ENCODE measurements at regions not wholly inside any gene's neighbourhood (a gene's known extent, or its start where the extent isn't known, plus 50 kb on each side); places are given as distances from the start of the nearest gene placed in this dataset.

- Histone ChIP-seq H3K4me1 (ENCODE audit: control insufficient read depth, insufficient read depth, low read length) (no peaks in the 10 kb centered on the region), H3K4me2 (ENCODE audit: low read length) (no peak overlapping the region), H3K4me3 (ENCODE audit: low read length) (no peak overlapping the region), H3K36me3 (ENCODE audit: insufficient read depth, low read length) (no peaks in the 10 kb centered on the region), H3K9ac (ENCODE audit: low read depth, low read length) (no peak overlapping the region), H3K9me3 (replicated peaks; ENCODE audit: low read length) (no peaks in the 10 kb centered on the region), H3K27me3 (ENCODE audit: control insufficient read depth, insufficient read depth, low read length) (peaks cover 18% of the 10 kb centered on the region)
These were observed 50.3 kb upstream of the CXCL12 start for GRCh38 chr10:44435196-44435595.

- Histone ChIP-seq H3K27me3 (ENCODE audit: control insufficient read depth, insufficient read depth, low read length) (peaks cover 18% of the 10 kb centered on the region), H3K4me2 (ENCODE audit: low read length) (no peak overlapping the region)
These were observed 51.3 kb upstream of the CXCL12 start for GRCh38 chr10:44436240-44436639.

GRCh38 chr10:44437840-44438511, 53.1 kb upstream of the CXCL12 start:
- peaks cover 14% of the 10 kb centered on the region for H3K27me3 ChIP-seq (ENCODE audit: control insufficient read depth, insufficient read depth, low read length)
- H3K9me3 ChIP-seq (replicated peaks; ENCODE audit: low read length): no peaks in the 10 kb centered on the region
- H3K4me1 ChIP-seq (ENCODE audit: control insufficient read depth, insufficient read depth, low read length): no peaks in the 10 kb centered on the region
- H3K4me2 ChIP-seq (ENCODE audit: low read length): no peak overlapping the region
- H3K9ac ChIP-seq (ENCODE audit: low read depth, low read length): no peak overlapping the region
- no peaks in the 10 kb centered on the region for H3K36me3 ChIP-seq (ENCODE audit: insufficient read depth, low read length)
- H3K4me3 ChIP-seq (ENCODE audit: low read length): no peak overlapping the region

More at GRCh38 chr10:44436240-44436639, 51.3 kb upstream of the CXCL12 start:
- H3K36me3 ChIP-seq (ENCODE audit: insufficient read depth, low read length): no peaks in the 10 kb centered on the region
- no peaks in the 10 kb centered on the region for H3K9me3 ChIP-seq (replicated peaks; ENCODE audit: low read length)
- no peak overlapping the region for H3K9ac ChIP-seq (ENCODE audit: low read depth, low read length)
- no peaks in the 10 kb centered on the region for H3K4me1 ChIP-seq (ENCODE audit: control insufficient read depth, insufficient read depth, low read length)
- H3K4me3 ChIP-seq (ENCODE audit: low read length): no peak overlapping the region

GRCh38 chr10:44439239-44439957, 54.5 kb upstream of the CXCL12 start:
- no peak overlapping the region for H3K9ac ChIP-seq (ENCODE audit: low read depth, low read length)
- no peak overlapping the region for H3K4me3 ChIP-seq (ENCODE audit: low read length)
- H3K36me3 ChIP-seq (ENCODE audit: insufficient read depth, low read length): no peaks in the 10 kb centered on the region
- H3K9me3 ChIP-seq (replicated peaks; ENCODE audit: low read length): no peaks in the 10 kb centered on the region
- H3K4me1 ChIP-seq (ENCODE audit: control insufficient read depth, insufficient read depth, low read length): no peaks in the 10 kb centered on the region
- no peak overlapping the region for H3K4me2 ChIP-seq (ENCODE audit: low read length)
- peaks cover 13% of the 10 kb centered on the region for H3K27me3 ChIP-seq (ENCODE audit: control insufficient read depth, insufficient read depth, low read length)

DNA sequence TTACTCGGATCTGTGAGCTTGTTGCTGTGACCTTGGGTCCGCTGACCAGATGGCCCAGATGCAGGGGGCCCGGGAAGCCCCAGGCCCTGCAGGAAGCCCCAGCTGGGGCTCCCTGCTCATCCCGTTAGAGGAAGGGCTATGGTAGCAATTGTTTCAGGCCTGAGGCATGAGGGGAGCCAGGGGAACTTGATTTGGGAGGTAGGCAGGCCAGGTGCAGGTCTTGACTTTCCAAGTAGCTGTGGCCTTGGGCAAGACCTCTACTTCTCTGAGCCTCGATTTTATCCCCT, 55.0 kb upstream of the CXCL12 start:
- Histone ChIP-seq H3K4me1 (ENCODE audit: control insufficient read depth, insufficient read depth, low read length) (no peaks in the 10 kb centered on the region), H3K27me3 (ENCODE audit: control insufficient read depth, insufficient read depth, low read length) (peaks cover 13% of the 10 kb centered on the region), H3K4me3 (ENCODE audit: low read length) (no peak overlapping the region), H3K9me3 (replicated peaks; ENCODE audit: low read length) (no peaks in the 10 kb centered on the region), H3K4me2 (ENCODE audit: low read length) (no peak overlapping the region), H3K9ac (ENCODE audit: low read depth, low read length) (no peak overlapping the region), H3K36me3 (ENCODE audit: insufficient read depth, low read length) (no peaks in the 10 kb centered on the region)

DNA sequence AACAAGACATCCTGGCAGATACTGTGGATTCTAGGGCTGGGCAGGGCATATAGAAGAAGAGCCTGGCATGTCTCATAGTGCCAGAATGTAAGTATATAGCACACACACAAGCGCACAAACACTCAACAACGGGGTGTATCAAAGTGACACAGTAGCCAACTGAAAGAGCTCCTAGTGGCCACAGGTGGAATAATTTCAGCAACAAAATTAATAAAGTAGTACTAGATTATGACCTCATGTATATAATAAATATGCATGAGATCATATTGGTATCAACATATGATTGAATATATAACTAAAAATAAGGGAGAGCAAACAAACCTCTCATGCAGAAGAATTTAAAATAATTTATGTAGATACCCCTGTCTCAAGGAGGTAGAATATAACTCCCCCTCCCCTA, 72.4 kb upstream of the CXCL12 start:
- H3K9ac ChIP-seq (ENCODE audit: low read depth, low read length): no peak overlapping the region
- H3K4me1 ChIP-seq (ENCODE audit: control insufficient read depth, insufficient read depth, low read length): no peaks in the 10 kb centered on the region
- no peak overlapping the region for H3K4me3 ChIP-seq (ENCODE audit: low read length)

GRCh38 chr10:44458671-44459413, 73.9 kb upstream of the CXCL12 start:
- peaks cover 6% of the 10 kb centered on the region for H3K4me1 ChIP-seq (ENCODE audit: control insufficient read depth, insufficient read depth, low read length)
- no peaks in the 10 kb centered on the region for H3K9me3 ChIP-seq (replicated peaks; ENCODE audit: low read length)

More for the DNA sequence above, 72.4 kb upstream of the CXCL12 start:
- H3K27me3 ChIP-seq (ENCODE audit: control insufficient read depth, insufficient read depth, low read length): peaks cover 14% of the 10 kb centered on the region
- no peaks in the 10 kb centered on the region for H3K36me3 ChIP-seq (ENCODE audit: insufficient read depth, low read length)
- H3K4me2 ChIP-seq (ENCODE audit: low read length): no peak overlapping the region
- no peaks in the 10 kb centered on the region for H3K9me3 ChIP-seq (replicated peaks; ENCODE audit: low read length)

GRCh38 chr10:44459671-44460070, 74.8 kb upstream of the CXCL12 start:
- H3K36me3 ChIP-seq (ENCODE audit: insufficient read depth, low read length): no peaks in the 10 kb centered on the region
- no peak overlapping the region for H3K9ac ChIP-seq (ENCODE audit: low read depth, low read length)
- peaks cover 6% of the 10 kb centered on the region for H3K4me1 ChIP-seq (ENCODE audit: control insufficient read depth, insufficient read depth, low read length)
- no peak overlapping the region for H3K4me3 ChIP-seq (ENCODE audit: low read length)
- no peaks in the 10 kb centered on the region for H3K9me3 ChIP-seq (replicated peaks; ENCODE audit: low read length)
- no peak overlapping the region for H3K4me2 ChIP-seq (ENCODE audit: low read length)
- peaks cover 17% of the 10 kb centered on the region for H3K27me3 ChIP-seq (ENCODE audit: control insufficient read depth, insufficient read depth, low read length)

More at GRCh38 chr10:44458671-44459413, 73.9 kb upstream of the CXCL12 start:
- Histone ChIP-seq H3K4me2 (ENCODE audit: low read length) (no peak overlapping the region), H3K27me3 (ENCODE audit: control insufficient read depth, insufficient read depth, low read length) (peaks cover 17% of the 10 kb centered on the region), H3K9ac (ENCODE audit: low read depth, low read length) (no peak overlapping the region), H3K36me3 (ENCODE audit: insufficient read depth, low read length) (no peaks in the 10 kb centered on the region), H3K4me3 (ENCODE audit: low read length) (no peak overlapping the region)

- Histone ChIP-seq H3K36me3 (ENCODE audit: insufficient read depth, low read length) (no peaks in the 10 kb centered on the region), H3K4me1 (ENCODE audit: control insufficient read depth, insufficient read depth, low read length) (peaks cover 6% of the 10 kb centered on the region), H3K9me3 (replicated peaks; ENCODE audit: low read length) (no peaks in the 10 kb centered on the region), H3K4me3 (ENCODE audit: low read length) (no peak overlapping the region), H3K9ac (ENCODE audit: low read depth, low read length) (no peak overlapping the region), H3K27me3 (ENCODE audit: control insufficient read depth, insufficient read depth, low read length) (peaks cover 17% of the 10 kb centered on the region), H3K4me2 (ENCODE audit: low read length) (no peak overlapping the region)
These were observed 75.5 kb upstream of the CXCL12 start for GRCh38 chr10:44460416-44460815.

DNA sequence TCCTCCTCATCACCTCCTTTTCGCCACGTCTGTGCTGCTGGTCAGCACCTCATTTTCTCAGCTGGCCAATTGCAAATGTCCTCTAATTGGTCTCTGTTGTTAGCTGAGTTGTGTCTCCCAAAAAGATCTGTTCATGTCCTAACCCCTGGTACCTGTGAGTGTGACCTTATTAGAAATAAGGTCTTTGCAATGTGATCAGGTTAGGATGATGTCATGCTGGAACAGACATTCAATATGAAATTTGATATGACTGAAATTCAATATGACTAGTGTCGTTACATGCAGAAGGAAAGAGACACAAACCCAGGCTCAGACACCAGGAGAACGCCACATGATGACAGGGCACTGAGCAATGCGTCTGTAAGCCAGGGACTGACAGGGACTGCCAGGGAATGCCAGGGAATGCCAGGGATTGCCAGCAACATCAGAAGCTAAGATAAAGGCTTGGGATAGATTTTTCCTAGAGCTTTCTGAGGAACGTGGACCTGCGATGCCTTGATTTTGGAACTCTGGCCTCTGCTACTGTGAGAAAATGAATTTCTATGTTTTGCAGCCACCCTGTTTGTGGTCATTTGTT, 77.5 kb upstream of the CXCL12 start:
- Histone ChIP-seq H3K27me3 (ENCODE audit: control insufficient read depth, insufficient read depth, low read length) (peaks cover 14% of the 10 kb centered on the region), H3K4me2 (ENCODE audit: low read length) (no peak overlapping the region), H3K9me3 (replicated peaks; ENCODE audit: low read length) (no peaks in the 10 kb centered on the region), H3K4me3 (ENCODE audit: low read length) (no peak overlapping the region), H3K36me3 (ENCODE audit: insufficient read depth, low read length) (no peaks in the 10 kb centered on the region), H3K4me1 (ENCODE audit: control insufficient read depth, insufficient read depth, low read length) (peaks cover 6% of the 10 kb centered on the region), H3K9ac (ENCODE audit: low read depth, low read length) (no peak overlapping the region)

DNA sequence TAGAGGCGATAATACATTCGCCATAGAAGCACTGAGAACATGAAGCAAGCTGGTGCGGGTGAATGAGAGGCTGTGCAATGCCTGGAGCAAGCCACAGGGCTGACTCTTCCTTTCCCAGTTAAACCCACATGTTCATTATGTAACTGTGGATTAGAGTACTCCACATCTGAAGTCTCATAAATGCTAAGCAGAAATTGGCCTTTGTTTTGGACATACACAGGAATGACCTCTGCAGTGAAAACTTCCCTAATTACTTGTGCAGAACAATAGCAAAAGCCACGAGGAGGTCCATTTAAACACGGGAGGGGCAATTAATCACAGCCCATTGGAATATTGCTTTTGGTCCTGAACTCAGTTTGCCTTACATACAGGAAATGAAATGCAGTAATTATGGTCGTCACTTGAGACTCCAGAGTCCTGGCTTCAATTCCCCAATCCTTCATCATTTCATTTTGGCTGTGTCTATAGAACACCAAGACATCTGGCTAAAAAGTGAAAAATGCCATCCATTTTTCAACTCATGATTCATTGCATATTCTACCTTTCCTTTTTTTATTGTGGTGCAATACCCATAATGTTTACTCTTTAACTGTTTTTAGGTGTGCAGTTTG, 78.7 kb upstream of the CXCL12 start:
- peaks cover 6% of the 10 kb centered on the region for H3K4me1 ChIP-seq (ENCODE audit: control insufficient read depth, insufficient read depth, low read length)
- no peak overlapping the region for H3K4me3 ChIP-seq (ENCODE audit: low read length)
- no peak overlapping the region for H3K4me2 ChIP-seq (ENCODE audit: low read length)
- H3K36me3 ChIP-seq (ENCODE audit: insufficient read depth, low read length): no peaks in the 10 kb centered on the region
- no peak overlapping the region for H3K9ac ChIP-seq (ENCODE audit: low read depth, low read length)
- peaks cover 21% of the 10 kb centered on the region for H3K27me3 ChIP-seq (ENCODE audit: control insufficient read depth, insufficient read depth, low read length)
- H3K9me3 ChIP-seq (replicated peaks; ENCODE audit: low read length): no peaks in the 10 kb centered on the region
